VCaP (cell line): ENCODE measurements at regions not wholly inside any gene's neighbourhood (a gene's known extent, or its start where the extent isn't known, plus 50 kb on each side); places are given as distances from the start of the nearest gene placed in this dataset.
"Not testable (repeated sequence)": the region's sequence is repeated elsewhere in the genome, so short reads cannot be mapped to it uniquely, and the experiment has no call there.

Source experiments
- H3K27ac ChIP-seq: fragments of 450-650 bp; 2 replicates; pipeline ENCODE4 v1.5.1; 2017
- CTCF ChIP-seq: fragments of 450-650 bp; conservative IDR thresholded peaks from 2 replicates; pipeline ENCODE4 v1.5.1; 2017; ENCODE audit warnings: mild to moderate bottlenecking, moderate library complexity

- peak; percentile 31; the same call in 1 of the 2 replicates for TF ChIP-seq CTCF
These were observed 240.2 kb upstream of the GLRA1 start for GRCh38 chr5:152164860-152165259.

GRCh38 chr5:152159894-152160293 is 235.2 kb upstream of the GLRA1 start:
- H3K27ac ChIP-seq: not testable (repeated sequence)

More at GRCh38 chr5:152164860-152165259, 240.2 kb upstream of the GLRA1 start:
- H3K27ac ChIP-seq: no peak overlapping the region

GRCh38 chr5:152154452-152154851 is 229.8 kb upstream of the GLRA1 start:
- H3K27ac ChIP-seq: not testable (repeated sequence)

GRCh38 chr5:152151940-152152339 is 227.3 kb upstream of the GLRA1 start:
- no peak overlapping the region for H3K27ac ChIP-seq
- no peak for TF ChIP-seq CTCF

- H3K27ac ChIP-seq: no peak overlapping the region
- TF ChIP-seq CTCF: no peak
These were observed 226.5 kb upstream of the GLRA1 start for GRCh38 chr5:152151113-152151512.

- no peak for TF ChIP-seq CTCF
- H3K27ac ChIP-seq: no peak overlapping the region
These were observed 222.6 kb upstream of the GLRA1 start for GRCh38 chr5:152147286-152147685.

- TF ChIP-seq CTCF: no peak
These were observed 221.9 kb upstream of the GLRA1 start for GRCh38 chr5:152146566-152146965.

GRCh38 chr5:152144556-152144955 is 219.9 kb upstream of the GLRA1 start:
- H3K27ac ChIP-seq: no peak overlapping the region
- no peak for TF ChIP-seq CTCF

More at GRCh38 chr5:152146566-152146965, 221.9 kb upstream of the GLRA1 start:
- H3K27ac ChIP-seq: no peak overlapping the region

- no peak for TF ChIP-seq CTCF
These were observed 219.4 kb upstream of the GLRA1 start for GRCh38 chr5:152144030-152144429.

More at GRCh38 chr5:152144030-152144429, 219.4 kb upstream of the GLRA1 start:
- no peak overlapping the region for H3K27ac ChIP-seq
